Mucosa of descending colon (tissue), 3 donors: ENCODE measurements at regions not wholly inside any gene's neighbourhood (a gene's known extent, or its start where the extent isn't known, plus 50 kb on each side); places are given as distances from the start of the nearest gene placed in this dataset.
A peak's percentile ranks its signal among the peaks of the same experiment; 100 is the strongest.

Source experiments
- ATAC-seq: fragments of 200-7000 bp; cut with Tn5 transposase; one replicate; pipeline ENCODE4 v1.9.1; 2020; ENCODE audit warnings: mild to moderate bottlenecking, moderate library complexity
- DNase-seq, 3 donors: peaks; one replicate each; pipeline ENCODE4 v3.0.0-alpha.2; 2020
- H3K36me3 ChIP-seq: fragments of 200-600 bp; one replicate; pipeline ENCODE4 v1.8.0; 2021; ENCODE audit warnings: low read depth, mild to moderate bottlenecking
- H3K4me1 ChIP-seq: fragments of 200-600 bp; one replicate; pipeline ENCODE4 v1.8.0; 2021; ENCODE audit warnings: low read depth, mild to moderate bottlenecking
- H3K4me3 ChIP-seq: fragments of 200-600 bp; one replicate; pipeline ENCODE4 v1.8.0; 2021; ENCODE audit warnings: mild to moderate bottlenecking
- H3K9me3 ChIP-seq: fragments of 200-600 bp; one replicate; pipeline ENCODE4 v1.8.0; 2021; ENCODE audit warnings: mild to moderate bottlenecking
- CTCF ChIP-seq: fragments of 200-600 bp; IDR thresholded peaks from one replicate; pipeline ENCODE4 v1.8.0; 2022; ENCODE audit warnings: antibody characterized with exemption, mild to moderate bottlenecking
- intact Hi-C, 2 donors: fragments of 100-400 bp; cut with DNase I in 1 of 2; cut with micrococcal nuclease in 1 of 2; formaldehyde crosslinking; loops; one replicate each; pipeline versions ENCODE4 v1.11.0 to v1.11.1; 2022; cut with DNase I, micrococcal nuclease
- donor health status: DM: no; HTN: no; CAD: no; lungs with moderate emphysema.
- donor health status: DM: no; HTN: no; CAD: no.
- donor health status: DM: no; HTN: yes; CAD: no.

- H3K9me3 ChIP-seq, result no peaks in the 10 kb centered on the region
- ATAC-seq (peak; percentile 15), DNase-seq (no peak)
- H3K36me3 ChIP-seq, result no peaks in the 10 kb centered on the region
- intact Hi-C loops, result no loop called here
- no peak for TF ChIP-seq CTCF
- no peak overlapping the region for H3K4me3 ChIP-seq
- peaks cover 14% of the 10 kb centered on the region for H3K4me1 ChIP-seq
Measured at GRCh38 chr12:107493135-107493494, 192.5 kb upstream of the PWP1 start.

GRCh38 chr12:107493666-107494065 is 191.9 kb upstream of the PWP1 start:
- no peak for ATAC-seq
- no peak for DNase-seq
- no peak for TF ChIP-seq CTCF

GRCh38 chr12:107494331-107494730 is 191.3 kb upstream of the PWP1 start:
- intact Hi-C loops, result no loop called here
- DNase-seq (no peak), ATAC-seq (no peak)

More at GRCh38 chr12:107493666-107494065, 191.9 kb upstream of the PWP1 start:
- Histone ChIP-seq H3K4me3 (no peak overlapping the region), H3K9me3 (no peaks in the 10 kb centered on the region), H3K36me3 (no peaks in the 10 kb centered on the region), H3K4me1 (peaks cover 14% of the 10 kb centered on the region)
- intact Hi-C loops, result no loop called here

GRCh38 chr12:107495604-107496003 is 190.0 kb upstream of the PWP1 start:
- Histone ChIP-seq H3K36me3 (no peaks in the 10 kb centered on the region), H3K9me3 (no peaks in the 10 kb centered on the region), H3K4me3 (no peak overlapping the region), H3K4me1 (peaks cover 14% of the 10 kb centered on the region)
- no peak for TF ChIP-seq CTCF
- intact Hi-C loops, result no loop called here
- DNase-seq (no peak), ATAC-seq (no peak)

More at GRCh38 chr12:107494331-107494730, 191.3 kb upstream of the PWP1 start:
- Histone ChIP-seq H3K4me3 (no peak overlapping the region), H3K36me3 (no peaks in the 10 kb centered on the region), H3K9me3 (no peaks in the 10 kb centered on the region), H3K4me1 (peaks cover 14% of the 10 kb centered on the region)
- TF ChIP-seq CTCF, result no peak

GRCh38 chr12:107497231-107497630 is 188.4 kb upstream of the PWP1 start:
- H3K4me3 ChIP-seq, result no peak overlapping the region
- intact Hi-C loops, result no loop called here
- no peaks in the 10 kb centered on the region for H3K36me3 ChIP-seq
- DNase-seq (no peak), ATAC-seq (no peak)
- no peak for TF ChIP-seq CTCF
- H3K9me3 ChIP-seq, result no peaks in the 10 kb centered on the region
- H3K4me1 ChIP-seq, result peaks cover 10% of the 10 kb centered on the region

GRCh38 chr12:107500307-107500706 is 185.3 kb upstream of the PWP1 start:
- no peaks in the 10 kb centered on the region for H3K4me1 ChIP-seq
- no peak for DNase-seq
- no peak overlapping the region for H3K4me3 ChIP-seq
- no peak for TF ChIP-seq CTCF
- no peaks in the 10 kb centered on the region for H3K36me3 ChIP-seq
- H3K9me3 ChIP-seq, result no peaks in the 10 kb centered on the region
- no peak for ATAC-seq
- intact Hi-C loops, result no loop called here
